Parathyroid adenoma (tissue), 2 donors: ENCODE measurements at regions not wholly inside any gene's neighbourhood (a gene's known extent, or its start where the extent isn't known, plus 50 kb on each side); places are given as distances from the start of the nearest gene placed in this dataset.

Experiments used
- H2AFZ ChIP-seq: fragments of 300-600 bp; sonication (generic); one replicate; pipeline ENCODE4 v1.7.0; 2017; ENCODE audit warnings: antibody characterized with exemption, mild to moderate bottlenecking
- H3K27ac ChIP-seq: fragments of 300-600 bp; sonication (generic); one replicate; pipeline ENCODE4 v1.7.0; 2017
- H3K27me3 ChIP-seq: fragments of 300-600 bp; sonication (generic); one replicate; pipeline ENCODE4 v1.7.0; 2017; ENCODE audit warnings: low read length; ENCODE audit not compliant: control insufficient read depth, insufficient read depth
- H3K36me3 ChIP-seq: fragments of 300-600 bp; sonication (generic); one replicate; pipeline ENCODE4 v1.7.0; 2017; ENCODE audit warnings: low read length; ENCODE audit not compliant: control insufficient read depth, insufficient read depth
- H3K4me1 ChIP-seq: fragments of 300-600 bp; sonication (generic); one replicate; pipeline ENCODE4 v1.7.0; 2017; ENCODE audit warnings: control low read depth
- H3K4me2 ChIP-seq: fragments of 300-600 bp; sonication (generic); one replicate; pipeline ENCODE4 v1.7.0; 2017; ENCODE audit warnings: low read length
- H3K4me3 ChIP-seq: fragments of 300-600 bp; sonication (generic); one replicate; pipeline ENCODE4 v1.7.0; 2017; ENCODE audit warnings: low read depth, low read length
- H3K79me2 ChIP-seq: fragments of 300-600 bp; sonication (generic); one replicate; pipeline ENCODE4 v1.7.0; 2017; ENCODE audit warnings: control low read depth
- H3K9ac ChIP-seq: fragments of 300-600 bp; sonication (generic); one replicate; pipeline ENCODE4 v1.7.0; 2017; ENCODE audit warnings: mild to moderate bottlenecking
- H3K9me3 ChIP-seq: fragments of 300-600 bp; sonication (generic); one replicate; pipeline ENCODE4 v1.7.0; 2017; ENCODE audit warnings: low read length; ENCODE audit not compliant: control insufficient read depth
- CTCF ChIP-seq: fragments of 300-600 bp; sonication (generic); IDR thresholded peaks from one replicate; pipeline ENCODE4 v1.7.0; 2017; ENCODE audit warnings: antibody characterized with exemption, mild to moderate bottlenecking
- donor health status: primary hyperparathyroidism.

- no peaks in the 10 kb centered on the region for H3K79me2 ChIP-seq
- H3K4me3 ChIP-seq = no peak overlapping the region
- H3K27ac ChIP-seq = no peak overlapping the region
- no peak overlapping the region for H3K4me2 ChIP-seq
- H2AFZ ChIP-seq = no peak overlapping the region
- TF ChIP-seq CTCF = no peak
- no peaks in the 10 kb centered on the region for H3K36me3 ChIP-seq
- H3K27me3 ChIP-seq = no peaks in the 10 kb centered on the region
- H3K4me1 ChIP-seq = no peaks in the 10 kb centered on the region
- H3K9me3 ChIP-seq = no peaks in the 10 kb centered on the region
- H3K9ac ChIP-seq = no peak overlapping the region
Observed at GRCh38 chr14:100476012-100476822, 111.0 kb downstream of the BEGAIN start.

- H3K27ac ChIP-seq = no peak overlapping the region
- no peaks in the 10 kb centered on the region for H3K9me3 ChIP-seq
- H3K4me2 ChIP-seq = no peak overlapping the region
- no peak overlapping the region for H3K4me3 ChIP-seq
- H2AFZ ChIP-seq = no peak overlapping the region
- H3K79me2 ChIP-seq = no peaks in the 10 kb centered on the region
- no peaks in the 10 kb centered on the region for H3K4me1 ChIP-seq
- H3K27me3 ChIP-seq = no peaks in the 10 kb centered on the region
- no peaks in the 10 kb centered on the region for H3K36me3 ChIP-seq
- H3K9ac ChIP-seq = no peak overlapping the region
- TF ChIP-seq CTCF = no peak
Observed at GRCh38 chr14:100484531-100485267, 102.5 kb downstream of the BEGAIN start.

- Histone ChIP-seq H3K9me3 (no peaks in the 10 kb centered on the region), H2AFZ (no peak overlapping the region), H3K27ac (no peak overlapping the region), H3K4me3 (no peak overlapping the region), H3K36me3 (no peaks in the 10 kb centered on the region), H3K4me1 (no peaks in the 10 kb centered on the region), H3K9ac (no peak overlapping the region), H3K27me3 (no peaks in the 10 kb centered on the region), H3K4me2 (no peak overlapping the region), H3K79me2 (no peaks in the 10 kb centered on the region)
- TF ChIP-seq CTCF = no peak
Observed at GRCh38 chr14:100486025-100486828, 101.0 kb downstream of the BEGAIN start.
